ENCODE measurements at regions not wholly inside any gene's neighbourhood (a gene's known extent, or its start where the extent isn't known, plus 50 kb on each side); places are given as distances from the start of the nearest gene placed in this dataset.

GRCh38 chr4:100299046-100299840, 109.0 kb upstream of the DDIT4L start:
- TF ChIP-seq EZH2 (IDR thresholded peaks at IDR 0.05): no peak
- no peak for TF ChIP-seq POLR2A (IDR thresholded peaks at IDR 0.05; ENCODE audit: borderline replicate concordance, extremely low read depth, insufficient read depth, insufficient read length)
- TF ChIP-seq CTCF (IDR thresholded peaks at IDR 0.05 in 2 of 3, conservative IDR thresholded peaks at IDR 0.05 in 1 of 3; ENCODE audit: borderline replicate concordance in 1 of 3, insufficient read depth in 1 of 3, low read depth in 2 of 3, low read length in 2 of 3): no peak
- TF ChIP-seq ATF3 (IDR thresholded peaks at IDR 0.05): no peak
- TF ChIP-seq SP1 (IDR thresholded peaks at IDR 0.05; ENCODE audit: low read depth): peak; percentile 49
- TF ChIP-seq EGR1 (IDR thresholded peaks at IDR 0.05; ENCODE audit: low read depth): no peak
